AG09309 (cell line): ENCODE measurements at regions not wholly inside any gene's neighbourhood (a gene's known extent, or its start where the extent isn't known, plus 50 kb on each side); places are given as distances from the start of the nearest gene placed in this dataset.
A peak's percentile ranks its signal among the peaks of the same experiment; 100 is the strongest.

ENCODE experiments used
- DNase-seq: peaks from one replicate; pipeline ENCODE4 v3.0.0-alpha.2; 2010; ENCODE audit warnings: low read depth
- H3K4me3 ChIP-seq: 2 replicates; pipeline ENCODE4 v1.5.1; 2011; ENCODE audit warnings: mild to moderate bottlenecking, low read depth, low read length, moderate library complexity; ENCODE audit not compliant: control insufficient read depth
- CTCF ChIP-seq: IDR thresholded peaks from 2 replicates; pipeline ENCODE4 v1.5.1; 2011; ENCODE audit warnings: mild to moderate bottlenecking, low read depth, low read length, inconsistent platforms; ENCODE audit not compliant: insufficient read depth, control insufficient read depth; ENCODE audit errors: missing control alignments

GRCh38 chr10:61834519-61834918 is 67.0 kb upstream of the ARID5B start:
- no peak for DNase-seq
- no peak for TF ChIP-seq CTCF

GRCh38 chr10:61835069-61835945 is 66.2 kb upstream of the ARID5B start:
- peak; percentile 63 for TF ChIP-seq CTCF
- H3K4me3 ChIP-seq: no peak overlapping the region
- DNase-seq: no peak

More at GRCh38 chr10:61834519-61834918, 67.0 kb upstream of the ARID5B start:
- H3K4me3 ChIP-seq: no peak overlapping the region

- DNase-seq: no peak
- TF ChIP-seq CTCF: no peak
- H3K4me3 ChIP-seq: no peak overlapping the region
Observed at GRCh38 chr10:61835946-61836887, 65.3 kb upstream of the ARID5B start.

- no peak for DNase-seq
- TF ChIP-seq CTCF: no peak
- H3K4me3 ChIP-seq: no peak overlapping the region
Observed at GRCh38 chr10:61836888-61837754, 64.4 kb upstream of the ARID5B start.

- TF ChIP-seq CTCF: no peak
- no peak overlapping the region for H3K4me3 ChIP-seq
- DNase-seq: no peak
Observed at GRCh38 chr10:61837755-61838171, 63.7 kb upstream of the ARID5B start.

GRCh38 chr10:61839916-61840315 is 61.6 kb upstream of the ARID5B start:
- no peak for TF ChIP-seq CTCF
- no peak overlapping the region for H3K4me3 ChIP-seq
- no peak for DNase-seq
